ENCODE measurements at regions not wholly inside any gene's neighbourhood (a gene's known extent, or its start where the extent isn't known, plus 50 kb on each side); places are given as distances from the start of the nearest gene placed in this dataset.

DNA sequence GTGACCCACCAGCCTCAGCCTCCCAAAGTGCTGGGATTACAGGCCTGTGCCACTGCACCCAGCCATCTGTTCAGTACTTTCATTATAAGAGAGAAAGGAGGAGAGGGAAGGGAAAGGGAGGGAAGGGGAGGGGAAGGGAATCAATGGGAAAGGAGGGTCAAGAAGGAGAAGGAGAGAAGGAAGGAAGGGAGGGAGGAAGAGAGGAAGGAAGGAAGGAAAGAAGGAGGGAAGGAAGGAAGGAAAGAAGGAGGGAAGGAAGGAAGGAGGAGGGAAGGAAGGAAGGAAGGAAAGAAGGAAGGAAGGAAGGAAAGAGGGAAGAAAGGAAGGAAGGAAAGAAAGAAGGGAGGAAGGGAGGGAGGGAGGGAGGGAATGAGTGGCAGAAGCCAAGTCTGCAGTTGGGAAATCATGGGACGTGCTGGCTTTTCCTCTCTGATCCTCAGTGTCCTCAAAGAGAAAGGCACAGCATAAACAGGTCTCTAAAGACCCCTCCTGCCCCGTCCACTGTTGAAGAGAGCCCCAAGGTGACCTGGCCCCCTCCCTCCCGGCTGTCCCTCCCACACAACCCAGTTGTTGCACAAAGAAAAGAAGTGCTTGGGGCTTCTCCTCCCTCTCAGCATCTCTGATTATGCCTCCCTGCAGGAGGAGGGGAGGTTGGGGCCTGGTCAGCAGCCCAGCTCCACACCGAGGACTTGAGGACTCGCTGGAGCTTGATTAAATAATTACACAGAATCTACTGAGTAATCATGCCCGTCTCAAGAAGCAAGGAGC lies 69.1 kb upstream of the TOP1 start (continued):
- TF ChIP-seq E2F6 (IDR thresholded peaks at IDR 0.05) (no peak), CHD1 (IDR thresholded peaks at IDR 0.05; ENCODE audit: low read depth, low read length) (no peak), HDAC2 (IDR thresholded peaks at IDR 0.05; ENCODE audit: borderline replicate concordance in 1 of 2, low read depth in 2 of 2, low read length in 2 of 2) (no peak), TAF1 (IDR thresholded peaks at IDR 0.05; ENCODE audit: low read depth, low read length) (no peak), KDM4A (IDR thresholded peaks at IDR 0.05; ENCODE audit: low read depth, low read length, severe bottlenecking) (no peak), YY1 (IDR thresholded peaks at IDR 0.05; ENCODE audit: low read depth, low read length) (no peak)
